SU-DHL-6 (cell line): ENCODE measurements at regions not wholly inside any gene's neighbourhood (a gene's known extent, or its start where the extent isn't known, plus 50 kb on each side); places are given as distances from the start of the nearest gene placed in this dataset.

Experiments used
- EZH2phosphoT487 ChIP-seq: fragments of 200-600 bp; sonication (generic), shearing (Covaris generic); conservative IDR thresholded peaks from 2 replicates; pipeline ENCODE4 v1.6.1; 2018; ENCODE audit warnings: mild to moderate bottlenecking, antibody characterized with exemption, low read length, moderate library complexity, mixed read lengths
- TF ChIP-seq, protein P1 (sequence below): fragments of 200-600 bp; sonication (generic); IDR thresholded peaks from one replicate; pipeline ENCODE4 v1.5.1; 2017; ENCODE audit warnings: antibody characterized with exemption, mild to moderate bottlenecking, low read length, moderate library complexity; ENCODE audit not compliant: insufficient read depth, poor library complexity, severe bottlenecking

DNA sequence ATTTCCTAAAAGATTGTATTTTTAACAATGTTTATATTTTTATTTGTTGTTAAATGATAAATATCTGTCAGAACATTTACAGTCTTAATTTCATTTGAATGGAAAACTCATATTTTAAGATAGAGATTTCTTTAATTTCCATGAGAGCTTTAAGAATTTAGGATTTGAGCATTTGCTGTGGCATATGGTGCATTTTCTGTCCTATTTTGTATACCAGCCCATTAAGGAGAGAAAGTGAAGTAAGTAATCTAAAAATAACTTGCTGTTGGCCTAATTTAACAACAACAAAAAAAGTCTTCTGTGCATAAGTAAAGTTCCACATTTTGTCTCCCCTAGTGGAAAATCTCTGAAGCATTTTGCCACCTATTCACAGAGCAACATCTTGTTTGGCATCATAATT is 190.9 kb upstream of the PPP1R3A start:
- TF ChIP-seq EZH2phosphoT487: no peak
- TF ChIP-seq, protein P1, sequence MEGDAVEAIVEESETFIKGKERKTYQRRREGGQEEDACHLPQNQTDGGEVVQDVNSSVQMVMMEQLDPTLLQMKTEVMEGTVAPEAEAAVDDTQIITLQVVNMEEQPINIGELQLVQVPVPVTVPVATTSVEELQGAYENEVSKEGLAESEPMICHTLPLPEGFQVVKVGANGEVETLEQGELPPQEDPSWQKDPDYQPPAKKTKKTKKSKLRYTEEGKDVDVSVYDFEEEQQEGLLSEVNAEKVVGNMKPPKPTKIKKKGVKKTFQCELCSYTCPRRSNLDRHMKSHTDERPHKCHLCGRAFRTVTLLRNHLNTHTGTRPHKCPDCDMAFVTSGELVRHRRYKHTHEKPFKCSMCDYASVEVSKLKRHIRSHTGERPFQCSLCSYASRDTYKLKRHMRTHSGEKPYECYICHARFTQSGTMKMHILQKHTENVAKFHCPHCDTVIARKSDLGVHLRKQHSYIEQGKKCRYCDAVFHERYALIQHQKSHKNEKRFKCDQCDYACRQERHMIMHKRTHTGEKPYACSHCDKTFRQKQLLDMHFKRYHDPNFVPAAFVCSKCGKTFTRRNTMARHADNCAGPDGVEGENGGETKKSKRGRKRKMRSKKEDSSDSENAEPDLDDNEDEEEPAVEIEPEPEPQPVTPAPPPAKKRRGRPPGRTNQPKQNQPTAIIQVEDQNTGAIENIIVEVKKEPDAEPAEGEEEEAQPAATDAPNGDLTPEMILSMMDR: no peak
